HCT116 (cell line): ENCODE measurements at regions not wholly inside any gene's neighbourhood (a gene's known extent, or its start where the extent isn't known, plus 50 kb on each side); places are given as distances from the start of the nearest gene placed in this dataset.

Experiments used
- ATAC-seq: fragments of 200-7000 bp; cut with Tn5 transposase; 2 replicates; pipeline ENCODE4 v1.9.1; 2020; ENCODE audit warnings: mild to moderate bottlenecking, moderate library complexity
- BruUV-seq: library from RNA; stranded (reverse); fragments of 400-500 nt; replicated peaks from 2 replicates; lab custom pipeline; 2021; lab: Mats Ljungman, UMichigan
- CTCF ChIA-PET: fragments of 300-600 bp; sonication (Branson Sonifier 250); formaldehyde crosslinking; loops from one replicate; lab custom pipeline; 2021; ENCODE audit warnings: antibody characterized with exemption; lab: Charles Lee
- POLR2A ChIA-PET: fragments of 300-600, 350-600 bp; sonication (Branson Sonifier 250); formaldehyde crosslinking; loops from one replicate; lab custom pipeline; 2021; ENCODE audit warnings: antibody characterized with exemption; lab: Charles Lee
- RAD21 ChIA-PET, 2 experiments: fragments of 300-600 bp; sonication (Branson Sonifier 250); formaldehyde crosslinking; loops; one replicate each; lab custom pipeline; 2023; ENCODE audit warnings: low total read pairs in 2 of 2; ENCODE audit not compliant: uncharacterized antibody in 2 of 2, unreplicated experiment in 2 of 2, low non-redundant PET in 1 of 2; lab: Charles Lee
- DNase-seq: peaks from one replicate; pipeline ENCODE4 v3.0.0-alpha.2; 2010; ENCODE audit warnings: low read depth, low spot score
- H2AFZ ChIP-seq: fragments of 200-600 bp; shearing (Covaris generic), sonication (generic); 2 replicates; pipeline ENCODE4 v1.6.1; 2017; ENCODE audit warnings: low read depth, mixed run types, mixed read lengths, antibody characterized with exemption, low read length; ENCODE audit not compliant: poor library complexity, severe bottlenecking
- H3K27ac ChIP-seq: 2 replicates; pipeline ENCODE4 v1.5.1; 2012; ENCODE audit warnings: low read depth, low read length
- H3K27me3 ChIP-seq: fragments of 200-600 bp; sonication (generic); 2 replicates; pipeline ENCODE4 v1.6.1; 2016; ENCODE audit warnings: mixed run types, low read length, mixed read lengths; ENCODE audit not compliant: insufficient read depth
- H3K36me3 ChIP-seq, 2 experiments: fragments of 200-500 bp in 1 of 2; fragments of 200-600 bp in 1 of 2; sonication (Bioruptor generic) in 1 of 2; sonication (generic) in 1 of 2; 2 replicates each; pipeline versions ENCODE4 v1.5.1 to v1.6.1; 2014 to 2016; ENCODE audit warnings: low read length in 2 of 2, inconsistent platforms in 1 of 2, mixed read lengths in 1 of 2, mixed run types in 1 of 2; ENCODE audit not compliant: insufficient read depth in 2 of 2, control insufficient read depth in 1 of 2
- H3K4me1 ChIP-seq, 2 experiments: fragments of 200-600 bp in 1 of 2; sonication (generic) in 1 of 2; 2 replicates each; pipeline versions ENCODE4 v1.5.1 to v1.6.1; 2012 to 2017; ENCODE audit warnings: low read length in 2 of 2, inconsistent platforms in 1 of 2, mild to moderate bottlenecking in 1 of 2, mixed read lengths in 1 of 2, mixed run types in 1 of 2, moderate library complexity in 1 of 2; ENCODE audit not compliant: insufficient read depth in 2 of 2, control insufficient read depth in 1 of 2
- H3K4me2 ChIP-seq: fragments of 200-600 bp; sonication (generic); 2 replicates; pipeline ENCODE4 v1.6.1; 2017; ENCODE audit warnings: mixed run types, low read length, mixed read lengths
- H3K4me3 ChIP-seq, 2 experiments: fragments of 200-600 bp in 1 of 2; sonication (generic) in 1 of 2; replicated peaks in 1 of 2; 2 replicates each; pipeline ENCODE4 v1.5.1; 2011 to 2016; ENCODE audit warnings: low read length in 2 of 2, control low read depth in 1 of 2, low read depth in 1 of 2, mild to moderate bottlenecking in 1 of 2, mixed read lengths in 1 of 2, mixed run types in 1 of 2
- H3K79me2 ChIP-seq: fragments of 200-600 bp; sonication (generic); 2 replicates; pipeline ENCODE4 v1.6.1; 2017; ENCODE audit warnings: mild to moderate bottlenecking, mixed run types, low read length, moderate library complexity, mixed read lengths; ENCODE audit not compliant: insufficient read depth
- H3K9ac ChIP-seq: fragments of 200-600 bp; sonication (generic); 2 replicates; pipeline ENCODE4 v1.6.1; 2016; ENCODE audit warnings: low read length, mixed read lengths
- H3K9me2 ChIP-seq: fragments of 200-600 bp; sonication (generic), shearing (Covaris generic); 2 replicates; pipeline ENCODE4 v1.6.1; 2017; ENCODE audit warnings: mixed run types, mild to moderate bottlenecking, moderate library complexity; ENCODE audit not compliant: insufficient read depth
- H3K9me3 ChIP-seq, 2 experiments: fragments of 200-500 bp in 1 of 2; fragments of 200-600 bp in 1 of 2; sonication (Bioruptor generic) in 1 of 2; sonication (generic) in 1 of 2; 2 replicates each; pipeline ENCODE4 v1.6.1; 2014 to 2017; ENCODE audit warnings: low read length in 2 of 2, mixed read lengths in 2 of 2, inconsistent platforms in 1 of 2, low read depth in 1 of 2, mild to moderate bottlenecking in 1 of 2, mixed run types in 1 of 2, moderate library complexity in 1 of 2; ENCODE audit not compliant: control insufficient read depth in 1 of 2, insufficient read depth in 1 of 2
- H4K20me1 ChIP-seq: fragments of 200-600 bp; sonication (generic), shearing (Covaris generic); 2 replicates; pipeline ENCODE4 v1.6.1; 2017; ENCODE audit warnings: mixed run types, mild to moderate bottlenecking, moderate library complexity; ENCODE audit not compliant: insufficient read depth
- CTCF ChIP-seq, 3 experiments: fragments of 200-600 bp in 1 of 3; sonication (generic) in 1 of 3; IDR thresholded peaks in 2 of 3; conservative IDR thresholded peaks in 1 of 3; 2 replicates each; pipeline ENCODE4 v1.5.1; 2012 to 2017; ENCODE audit warnings: low read depth in 2 of 3, low read length in 2 of 3, antibody characterized with exemption in 1 of 3, borderline replicate concordance in 1 of 3, control low read depth in 1 of 3, mild to moderate bottlenecking in 1 of 3, mixed read lengths in 1 of 3, mixed run types in 1 of 3, moderate library complexity in 1 of 3; ENCODE audit not compliant: insufficient read depth in 1 of 3
- EGR1 ChIP-seq: IDR thresholded peaks from 2 replicates; pipeline ENCODE4 v1.6.1; 2012; ENCODE audit warnings: low read depth
- ELF1 ChIP-seq: IDR thresholded peaks from 2 replicates; pipeline ENCODE4 v1.6.1; 2012; ENCODE audit warnings: low read depth, borderline replicate concordance
- EZH2phosphoT487 ChIP-seq: fragments of 200-600 bp; IDR thresholded peaks from 2 replicates; pipeline ENCODE4 v1.6.1; 2018; ENCODE audit warnings: antibody characterized with exemption, borderline replicate concordance
- JUND ChIP-seq: IDR thresholded peaks from 2 replicates; pipeline ENCODE4 v1.6.1; 2012
- RAD21 ChIP-seq: IDR thresholded peaks from 2 replicates; pipeline ENCODE4 v1.6.1; 2012; ENCODE audit warnings: low read depth, mild to moderate bottlenecking
- SRF ChIP-seq: IDR thresholded peaks from 2 replicates; pipeline ENCODE4 v1.6.1; 2012; ENCODE audit warnings: low read depth
- TCF7L2 ChIP-seq: IDR thresholded peaks from 2 replicates; pipeline ENCODE4 v1.7.0; 2011; ENCODE audit warnings: borderline replicate concordance, inconsistent platforms; ENCODE audit not compliant: insufficient read depth, insufficient read length; ENCODE audit errors: extremely low read depth
- ZFX ChIP-seq: fragments of 450-650 bp; IDR thresholded peaks from 2 replicates; pipeline ENCODE4 v1.6.1; 2017
- intact Hi-C: fragments of 100-400 bp; cut with micrococcal nuclease; formaldehyde crosslinking; loops from 2 replicates; pipeline ENCODE4 v1.10.0; 2022
- TF ChIP-seq, protein P1 (sequence below): IDR thresholded peaks from 2 replicates; pipeline ENCODE4 v1.6.1; 2011; ENCODE audit warnings: mild to moderate bottlenecking, low read length, moderate library complexity; ENCODE audit not compliant: insufficient replicate concordance; ENCODE audit errors: extremely low read depth
- TF ChIP-seq, protein P2 (sequence below): IDR thresholded peaks from 2 replicates; pipeline ENCODE4 v1.6.1; 2012; ENCODE audit warnings: low read depth
- TF ChIP-seq, protein P3 (sequence below): IDR thresholded peaks from 2 replicates; pipeline ENCODE4 v1.6.1; 2012

DNA sequence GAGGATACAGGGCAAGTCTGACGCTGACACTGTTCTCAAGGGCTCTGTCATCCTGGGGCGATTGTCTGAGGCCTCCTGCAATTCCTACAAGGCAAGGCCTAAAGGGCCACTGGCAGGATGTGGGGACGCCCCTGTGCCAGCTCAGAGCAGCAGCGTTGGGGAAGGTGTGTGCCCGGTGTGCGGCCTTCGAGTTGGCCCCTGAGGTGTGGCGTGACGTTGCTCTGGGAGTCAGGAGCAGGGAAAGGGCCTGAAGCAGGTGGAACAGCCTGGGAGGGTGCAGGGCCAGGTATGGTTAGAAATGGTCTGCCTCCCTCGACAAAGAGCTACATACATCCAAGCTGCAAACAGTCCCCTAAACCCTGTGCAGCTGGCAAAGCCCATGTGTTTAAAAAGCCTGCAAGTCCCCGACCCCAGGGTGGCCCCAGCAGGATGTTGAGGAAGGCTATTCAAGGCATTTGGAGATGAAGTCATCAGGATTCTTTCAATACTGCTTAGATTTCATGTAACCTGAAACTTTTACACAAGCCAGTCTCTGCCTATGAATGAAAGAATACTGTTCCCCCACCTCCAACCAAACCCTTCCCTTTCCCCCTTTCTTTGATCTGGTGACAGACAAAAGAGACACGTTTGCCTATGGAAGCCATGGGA lies 142.5 kb upstream of the TNS3 start:
- no peak overlapping the region for H2AFZ ChIP-seq
- peak overlapping the region; percentile 6; the same call in 1 of the 2 replicates for H3K4me2 ChIP-seq
- H4K20me1 ChIP-seq, result no peaks in the 10 kb centered on the region
- H3K79me2 ChIP-seq, result no peaks in the 10 kb centered on the region
- H3K9me3 ChIP-seq, result no peaks in the 10 kb centered on the region
- intact Hi-C loops, result no loop called here
- H3K9me2 ChIP-seq, result no peaks in the 10 kb centered on the region
- no peak overlapping the region for H3K27ac ChIP-seq
- no peak overlapping the region for H3K4me3 ChIP-seq
- peak; percentile 29 for TF ChIP-seq TCF7L2
- no peak for TF ChIP-seq CTCF (IDR thresholded peaks at IDR 0.05 in 2 of 3, conservative IDR thresholded peaks at IDR 0.05 in 1 of 3; ENCODE audit: borderline replicate concordance in 1 of 3, insufficient read depth in 1 of 3, low read depth in 2 of 3, low read length in 2 of 3)
- H3K4me1 ChIP-seq, result peaks cover 10 to 13% of the 10 kb centered on the region in 2 experiments; a peak in 3 of 4 replicates
- DNase-seq (no peak), ATAC-seq (no peak)
- BruUV-seq, result no TSS peak
- no peaks in the 10 kb centered on the region for H3K27me3 ChIP-seq
- H3K36me3 ChIP-seq, result no peaks in the 10 kb centered on the region
- ChIA-PET CTCF (no interaction called here), POLR2A (no interaction called here), RAD21 (no interaction called here)
- H3K9ac ChIP-seq, result no peak overlapping the region

GRCh38 chr7:47722126-47722525 lies 140.2 kb upstream of the TNS3 start:
- H3K9me3 ChIP-seq, result no peaks in the 10 kb centered on the region
- intact Hi-C loops, result no loop called here
- H3K4me3 ChIP-seq, result no peak overlapping the region
- no peak for ATAC-seq
- no peaks in the 10 kb centered on the region for H3K79me2 ChIP-seq
- no peak for DNase-seq
- H3K9me2 ChIP-seq, result no peaks in the 10 kb centered on the region
- ChIA-PET POLR2A (no interaction called here), CTCF (no interaction called here), RAD21 (no interaction called here)
- no peaks in the 10 kb centered on the region for H3K27me3 ChIP-seq
- H3K9ac ChIP-seq, result no peak overlapping the region
- H3K36me3 ChIP-seq, result no peaks in the 10 kb centered on the region
- BruUV-seq, result no TSS peak
- H4K20me1 ChIP-seq, result no peaks in the 10 kb centered on the region
- no peak overlapping the region for H2AFZ ChIP-seq
- H3K4me1 ChIP-seq, result peaks cover 10 to 13% of the 10 kb centered on the region in 2 experiments; a peak in 3 of 4 replicates
- no peak overlapping the region for H3K27ac ChIP-seq
- no peak overlapping the region for H3K4me2 ChIP-seq
- TF ChIP-seq ZFX (no peak), JUND (no peak), ELF1 (no peak), EGR1 (no peak), EZH2phosphoT487 (no peak), SRF (no peak), RAD21 (no peak)
- TF ChIP-seq, protein P1, sequence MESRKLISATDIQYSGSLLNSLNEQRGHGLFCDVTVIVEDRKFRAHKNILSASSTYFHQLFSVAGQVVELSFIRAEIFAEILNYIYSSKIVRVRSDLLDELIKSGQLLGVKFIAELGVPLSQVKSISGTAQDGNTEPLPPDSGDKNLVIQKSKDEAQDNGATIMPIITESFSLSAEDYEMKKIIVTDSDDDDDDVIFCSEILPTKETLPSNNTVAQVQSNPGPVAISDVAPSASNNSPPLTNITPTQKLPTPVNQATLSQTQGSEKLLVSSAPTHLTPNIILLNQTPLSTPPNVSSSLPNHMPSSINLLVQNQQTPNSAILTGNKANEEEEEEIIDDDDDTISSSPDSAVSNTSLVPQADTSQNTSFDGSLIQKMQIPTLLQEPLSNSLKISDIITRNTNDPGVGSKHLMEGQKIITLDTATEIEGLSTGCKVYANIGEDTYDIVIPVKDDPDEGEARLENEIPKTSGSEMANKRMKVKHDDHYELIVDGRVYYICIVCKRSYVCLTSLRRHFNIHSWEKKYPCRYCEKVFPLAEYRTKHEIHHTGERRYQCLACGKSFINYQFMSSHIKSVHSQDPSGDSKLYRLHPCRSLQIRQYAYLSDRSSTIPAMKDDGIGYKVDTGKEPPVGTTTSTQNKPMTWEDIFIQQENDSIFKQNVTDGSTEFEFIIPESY, result no peak
- TF ChIP-seq, protein P2, sequence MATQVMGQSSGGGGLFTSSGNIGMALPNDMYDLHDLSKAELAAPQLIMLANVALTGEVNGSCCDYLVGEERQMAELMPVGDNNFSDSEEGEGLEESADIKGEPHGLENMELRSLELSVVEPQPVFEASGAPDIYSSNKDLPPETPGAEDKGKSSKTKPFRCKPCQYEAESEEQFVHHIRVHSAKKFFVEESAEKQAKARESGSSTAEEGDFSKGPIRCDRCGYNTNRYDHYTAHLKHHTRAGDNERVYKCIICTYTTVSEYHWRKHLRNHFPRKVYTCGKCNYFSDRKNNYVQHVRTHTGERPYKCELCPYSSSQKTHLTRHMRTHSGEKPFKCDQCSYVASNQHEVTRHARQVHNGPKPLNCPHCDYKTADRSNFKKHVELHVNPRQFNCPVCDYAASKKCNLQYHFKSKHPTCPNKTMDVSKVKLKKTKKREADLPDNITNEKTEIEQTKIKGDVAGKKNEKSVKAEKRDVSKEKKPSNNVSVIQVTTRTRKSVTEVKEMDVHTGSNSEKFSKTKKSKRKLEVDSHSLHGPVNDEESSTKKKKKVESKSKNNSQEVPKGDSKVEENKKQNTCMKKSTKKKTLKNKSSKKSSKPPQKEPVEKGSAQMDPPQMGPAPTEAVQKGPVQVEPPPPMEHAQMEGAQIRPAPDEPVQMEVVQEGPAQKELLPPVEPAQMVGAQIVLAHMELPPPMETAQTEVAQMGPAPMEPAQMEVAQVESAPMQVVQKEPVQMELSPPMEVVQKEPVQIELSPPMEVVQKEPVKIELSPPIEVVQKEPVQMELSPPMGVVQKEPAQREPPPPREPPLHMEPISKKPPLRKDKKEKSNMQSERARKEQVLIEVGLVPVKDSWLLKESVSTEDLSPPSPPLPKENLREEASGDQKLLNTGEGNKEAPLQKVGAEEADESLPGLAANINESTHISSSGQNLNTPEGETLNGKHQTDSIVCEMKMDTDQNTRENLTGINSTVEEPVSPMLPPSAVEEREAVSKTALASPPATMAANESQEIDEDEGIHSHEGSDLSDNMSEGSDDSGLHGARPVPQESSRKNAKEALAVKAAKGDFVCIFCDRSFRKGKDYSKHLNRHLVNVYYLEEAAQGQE, result no peak
- TF ChIP-seq, protein P3, sequence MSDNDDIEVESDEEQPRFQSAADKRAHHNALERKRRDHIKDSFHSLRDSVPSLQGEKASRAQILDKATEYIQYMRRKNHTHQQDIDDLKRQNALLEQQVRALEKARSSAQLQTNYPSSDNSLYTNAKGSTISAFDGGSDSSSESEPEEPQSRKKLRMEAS, result no peak
